ENCODE measurements at regions not wholly inside any gene's neighbourhood (a gene's known extent, or its start where the extent isn't known, plus 50 kb on each side); places are given as distances from the start of the nearest gene placed in this dataset.

DNA sequence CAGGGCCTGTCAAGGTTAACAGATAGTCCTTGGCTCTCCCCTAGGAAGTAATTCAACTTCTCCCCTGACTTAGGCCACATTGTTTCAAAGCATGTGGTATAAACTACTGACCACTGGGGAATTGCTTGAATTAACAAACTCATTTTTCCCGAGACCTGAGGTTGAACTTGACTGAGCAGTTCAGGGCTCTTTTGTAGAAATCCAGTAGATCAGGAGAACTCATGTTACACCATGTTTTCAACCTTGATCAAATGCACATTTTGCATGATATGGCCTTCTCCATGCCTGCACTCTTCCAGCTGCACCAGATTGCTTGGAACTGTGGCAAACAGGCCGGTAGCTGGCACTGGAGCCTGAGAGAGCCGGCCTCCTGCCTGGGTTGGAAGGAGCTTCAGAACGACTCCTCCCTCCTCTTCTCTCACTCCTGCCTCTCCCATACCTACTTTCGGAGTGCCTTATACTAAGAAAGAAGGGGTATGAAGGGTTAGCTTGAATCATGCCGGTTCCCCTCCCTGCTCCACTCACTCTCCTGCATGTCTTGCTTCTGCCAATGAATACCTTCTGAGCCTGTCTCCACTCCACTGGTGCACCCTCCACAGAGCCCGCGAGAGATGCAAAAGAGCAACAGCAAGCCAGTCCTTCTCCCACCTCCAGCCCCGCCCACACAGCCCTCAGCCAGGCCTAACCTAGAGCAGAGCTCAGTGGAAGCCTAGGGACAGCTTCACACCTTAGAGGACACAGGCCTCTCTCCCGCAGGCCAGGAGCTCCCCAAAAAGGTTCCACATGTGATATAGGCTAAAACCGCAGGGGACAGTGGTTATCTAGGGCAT is 159.4 kb downstream of the MACROH2A1 start:
- TF ChIP-seq, protein P1, sequence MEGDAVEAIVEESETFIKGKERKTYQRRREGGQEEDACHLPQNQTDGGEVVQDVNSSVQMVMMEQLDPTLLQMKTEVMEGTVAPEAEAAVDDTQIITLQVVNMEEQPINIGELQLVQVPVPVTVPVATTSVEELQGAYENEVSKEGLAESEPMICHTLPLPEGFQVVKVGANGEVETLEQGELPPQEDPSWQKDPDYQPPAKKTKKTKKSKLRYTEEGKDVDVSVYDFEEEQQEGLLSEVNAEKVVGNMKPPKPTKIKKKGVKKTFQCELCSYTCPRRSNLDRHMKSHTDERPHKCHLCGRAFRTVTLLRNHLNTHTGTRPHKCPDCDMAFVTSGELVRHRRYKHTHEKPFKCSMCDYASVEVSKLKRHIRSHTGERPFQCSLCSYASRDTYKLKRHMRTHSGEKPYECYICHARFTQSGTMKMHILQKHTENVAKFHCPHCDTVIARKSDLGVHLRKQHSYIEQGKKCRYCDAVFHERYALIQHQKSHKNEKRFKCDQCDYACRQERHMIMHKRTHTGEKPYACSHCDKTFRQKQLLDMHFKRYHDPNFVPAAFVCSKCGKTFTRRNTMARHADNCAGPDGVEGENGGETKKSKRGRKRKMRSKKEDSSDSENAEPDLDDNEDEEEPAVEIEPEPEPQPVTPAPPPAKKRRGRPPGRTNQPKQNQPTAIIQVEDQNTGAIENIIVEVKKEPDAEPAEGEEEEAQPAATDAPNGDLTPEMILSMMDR (IDR thresholded peaks at IDR 0.05; ENCODE audit: control insufficient read depth, insufficient read depth, low read depth, low read length, missing control alignments): no peak
- H3K4me3 ChIP-seq (ENCODE audit: control insufficient read depth, low read depth, low read length): no peak overlapping the region
- no peak for DNase-seq (ENCODE audit: low read depth)

DNA sequence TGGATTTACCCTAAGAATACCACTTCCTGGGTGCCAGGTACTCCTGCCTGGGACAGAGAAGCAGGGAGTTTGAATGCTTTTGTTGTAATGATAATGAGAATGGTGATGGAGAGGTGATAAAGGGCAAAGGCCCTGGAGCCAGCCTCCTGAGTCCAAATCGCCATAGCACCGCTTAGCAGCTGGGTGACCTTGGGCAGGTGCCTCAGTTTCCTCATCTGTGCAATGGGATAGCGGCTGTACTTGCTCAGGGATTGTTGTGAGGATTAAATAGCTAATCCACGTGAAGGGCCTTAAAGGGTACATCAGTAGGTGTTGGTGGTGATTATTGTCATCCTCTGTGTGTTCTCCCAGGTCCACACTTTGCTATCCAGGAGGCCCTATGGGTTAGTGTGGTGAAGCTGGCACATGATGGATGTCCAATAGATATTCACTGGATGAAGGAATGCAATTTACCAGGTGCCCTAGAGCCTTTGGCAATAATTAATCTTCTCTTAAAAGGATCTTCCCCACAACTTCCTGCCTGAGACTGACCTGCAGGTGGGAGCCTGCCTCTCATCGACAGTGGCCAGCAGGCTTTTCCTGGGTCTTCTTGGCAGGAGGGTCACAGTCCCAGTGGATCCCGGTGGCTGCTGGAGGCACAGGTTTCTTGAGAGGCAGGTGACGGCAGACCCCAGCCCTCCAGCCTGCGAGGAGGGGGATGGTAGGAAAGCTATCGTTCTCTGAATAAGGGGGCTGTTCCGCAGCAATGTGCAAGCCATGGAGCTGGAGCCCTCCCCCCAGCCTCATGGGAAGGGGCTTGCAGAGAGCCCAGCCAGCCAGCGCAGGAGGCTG is 160.2 kb downstream of the MACROH2A1 start:
- TF ChIP-seq, protein P1 (IDR thresholded peaks at IDR 0.05; ENCODE audit: control insufficient read depth, insufficient read depth, low read depth, low read length, missing control alignments): no peak
- H3K4me3 ChIP-seq (ENCODE audit: control insufficient read depth, low read depth, low read length): no peak overlapping the region
- no peak for DNase-seq (ENCODE audit: low read depth)

DNA sequence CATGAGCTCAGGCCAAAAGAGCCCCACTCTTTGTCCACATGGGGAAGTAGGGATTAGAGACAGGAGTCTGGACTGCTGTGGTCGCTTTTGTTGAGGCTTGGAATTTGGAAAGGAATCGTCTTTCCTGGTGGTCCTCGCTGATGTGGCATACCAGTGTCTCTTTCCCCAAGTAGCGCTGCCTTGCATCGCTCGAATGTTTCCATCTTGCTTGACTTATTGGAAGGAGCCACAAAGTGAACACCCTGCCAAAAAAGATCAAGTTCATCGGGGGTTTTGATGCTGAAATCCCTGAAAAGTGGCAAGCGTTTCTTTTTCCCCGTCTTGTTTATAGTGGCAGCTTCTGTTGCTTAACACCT is 161.3 kb downstream of the MACROH2A1 start:
- DNase-seq (ENCODE audit: low read depth): no peak
- TF ChIP-seq, protein P1 (IDR thresholded peaks at IDR 0.05; ENCODE audit: control insufficient read depth, insufficient read depth, low read depth, low read length, missing control alignments): no peak

DNA sequence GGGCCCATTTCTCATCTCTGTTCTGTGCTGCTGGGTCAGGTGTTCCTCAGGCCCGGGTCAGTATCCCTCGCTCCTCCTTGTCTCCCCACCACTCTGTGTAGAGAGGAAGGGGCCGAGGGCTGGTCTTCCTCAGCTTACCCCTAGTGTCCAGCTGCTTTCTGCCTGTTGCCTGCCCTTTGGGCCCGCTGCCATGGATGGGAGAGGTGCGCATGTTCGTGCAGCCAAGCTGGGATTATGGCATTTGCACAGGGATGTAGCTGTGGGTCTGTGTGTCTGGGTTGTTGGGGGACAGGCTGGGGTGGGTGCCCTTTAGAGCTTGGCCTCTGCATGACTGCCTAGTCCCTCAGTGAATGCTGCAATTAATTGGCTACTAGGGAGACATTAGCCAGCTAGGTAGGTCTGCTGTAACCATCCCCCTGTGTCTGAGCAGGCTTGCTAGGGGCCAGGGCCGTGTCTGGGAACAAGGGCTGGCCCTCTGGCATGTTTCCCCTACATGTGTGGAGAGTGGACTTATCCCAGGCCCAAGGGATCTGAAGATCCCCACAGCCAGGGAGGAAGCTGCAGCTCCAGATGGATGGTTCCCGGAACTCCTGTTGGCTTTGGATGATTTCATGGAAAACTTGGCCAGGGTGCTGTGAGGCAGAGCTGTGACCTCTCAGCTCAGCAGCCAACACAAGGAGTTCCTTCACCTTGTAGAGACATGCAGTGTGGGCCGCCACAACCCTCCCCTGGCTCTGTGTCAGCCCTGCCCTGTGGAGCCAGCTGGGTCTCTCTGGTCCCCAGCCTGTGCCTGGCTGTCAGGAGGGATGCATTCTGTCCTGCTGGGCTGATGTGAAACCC is 161.9 kb downstream of the MACROH2A1 start:
- DNase-seq (ENCODE audit: low read depth): no peak
- TF ChIP-seq, protein P1 (IDR thresholded peaks at IDR 0.05; ENCODE audit: control insufficient read depth, insufficient read depth, low read depth, low read length, missing control alignments): no peak
- H3K4me3 ChIP-seq (ENCODE audit: control insufficient read depth, low read depth, low read length): no peak overlapping the region

More for the DNA sequence above, 161.3 kb downstream of the MACROH2A1 start:
- H3K4me3 ChIP-seq (ENCODE audit: control insufficient read depth, low read depth, low read length): no peak overlapping the region

DNA sequence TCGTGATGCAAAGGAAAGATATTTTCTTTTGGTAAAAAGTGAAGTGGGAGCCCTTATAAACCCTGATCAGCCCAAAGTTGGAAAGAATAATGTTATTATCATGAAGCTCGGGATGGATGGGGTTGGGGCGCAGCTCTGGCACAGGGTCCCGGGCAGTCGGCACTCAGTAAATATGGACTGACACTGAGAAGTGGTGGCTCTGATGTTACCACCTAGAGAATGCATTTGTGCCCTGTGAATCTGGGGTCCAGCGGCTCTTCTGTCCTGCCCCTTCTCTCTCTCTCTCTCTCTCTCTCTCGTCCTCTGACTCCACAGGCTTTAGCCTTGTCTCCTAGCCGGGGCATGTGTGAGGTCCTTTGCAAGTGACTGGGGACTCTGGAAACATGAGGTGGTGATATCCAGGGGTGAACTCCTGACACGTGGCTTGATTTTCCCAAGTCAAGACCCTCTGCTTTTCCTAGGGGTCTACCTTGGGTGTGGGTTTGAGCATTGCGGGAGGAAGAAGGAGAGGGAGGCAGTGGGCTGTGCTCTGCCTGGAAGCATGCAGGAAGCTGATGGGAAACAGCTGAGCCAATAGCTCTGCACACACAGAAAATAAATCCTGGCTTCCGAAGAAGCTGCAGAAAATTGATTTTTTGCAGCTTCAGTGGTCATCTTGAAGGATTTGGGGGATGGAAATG is 162.7 kb downstream of the MACROH2A1 start:
- DNase-seq (ENCODE audit: low read depth): no peak
- TF ChIP-seq, protein P1 (IDR thresholded peaks at IDR 0.05; ENCODE audit: control insufficient read depth, insufficient read depth, low read depth, low read length, missing control alignments): no peak
- H3K4me3 ChIP-seq (ENCODE audit: control insufficient read depth, low read depth, low read length): no peak overlapping the region
